ENCODE measurements at regions not wholly inside any gene's neighbourhood (a gene's known extent, or its start where the extent isn't known, plus 50 kb on each side); places are given as distances from the start of the nearest gene placed in this dataset.
"Not testable (repeated sequence)": the region's sequence is repeated elsewhere in the genome, so short reads cannot be mapped to it uniquely, and the experiment has no call there.

DNA sequence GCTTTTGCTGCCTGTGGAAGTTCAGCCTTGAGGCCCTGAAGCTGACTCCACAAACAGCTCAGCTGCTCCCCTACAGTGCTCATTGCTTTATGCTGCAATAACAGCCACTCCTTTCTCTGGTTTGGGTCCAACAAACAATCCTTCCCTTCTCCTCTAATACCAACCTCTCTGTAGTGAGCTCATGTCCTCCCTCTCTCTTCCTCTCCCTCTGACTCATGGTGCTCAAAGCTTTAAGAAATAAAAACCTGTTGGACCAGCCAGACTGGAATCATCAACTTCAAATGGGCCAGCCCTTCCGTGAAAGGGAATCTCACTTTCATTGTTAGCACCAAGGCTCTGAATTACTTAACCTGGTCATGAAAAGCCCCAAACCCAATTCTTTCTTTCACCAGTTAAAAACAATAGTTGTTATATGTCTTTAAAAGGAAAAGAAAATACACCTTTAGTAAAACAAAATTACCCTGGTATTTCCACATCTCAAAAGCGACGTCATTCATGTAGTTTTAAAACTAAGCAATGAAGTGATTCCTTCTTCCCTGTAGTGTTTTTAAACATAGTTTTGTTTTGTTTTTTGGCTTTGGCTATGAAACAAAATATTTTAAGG lies 126.4 kb downstream of the DUSP6 start:
- DNase-seq = peak; percentile 97

DNA sequence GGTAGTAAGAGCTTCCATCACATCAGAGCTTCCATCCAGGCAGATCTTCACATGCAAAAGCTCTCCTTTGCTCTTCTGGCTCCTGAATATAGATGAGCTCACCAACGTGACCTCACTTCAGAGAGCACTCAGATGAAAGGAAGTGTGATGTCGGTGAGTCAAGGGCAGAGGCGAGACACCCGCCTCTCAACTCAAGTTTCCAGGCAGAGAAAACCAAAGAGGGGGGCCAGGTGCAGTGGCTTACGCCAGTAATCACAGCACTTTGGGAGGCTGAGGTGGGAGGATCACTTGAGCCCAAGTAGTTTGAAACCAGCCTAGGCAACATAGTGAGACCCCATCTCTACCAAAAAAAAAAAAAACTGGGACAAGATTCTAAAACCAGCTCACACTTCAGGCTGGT lies 126.9 kb downstream of the DUSP6 start:
- peak; percentile 79 for DNase-seq

DNA sequence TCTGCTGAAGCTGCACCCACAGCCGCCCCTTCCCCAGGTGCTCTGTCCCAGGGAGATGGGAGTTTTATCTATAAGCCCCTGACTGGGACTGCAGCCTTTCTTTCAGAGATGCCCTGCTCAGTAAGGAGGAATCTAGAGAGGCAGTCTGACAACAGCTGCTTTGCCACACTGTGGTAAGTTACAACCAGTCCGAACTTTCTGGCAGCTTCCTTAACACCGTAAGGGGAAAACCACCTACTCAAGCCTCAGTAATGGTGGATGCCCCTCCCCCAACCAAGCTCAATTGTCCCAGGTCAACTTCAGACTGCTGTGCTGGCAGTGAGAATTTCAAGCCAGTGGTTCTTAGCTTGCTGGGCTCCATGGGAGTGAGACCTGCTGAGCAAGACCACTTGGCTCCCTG lies 129.7 kb downstream of the DUSP6 start:
- not testable (repeated sequence) for DNase-seq

DNA sequence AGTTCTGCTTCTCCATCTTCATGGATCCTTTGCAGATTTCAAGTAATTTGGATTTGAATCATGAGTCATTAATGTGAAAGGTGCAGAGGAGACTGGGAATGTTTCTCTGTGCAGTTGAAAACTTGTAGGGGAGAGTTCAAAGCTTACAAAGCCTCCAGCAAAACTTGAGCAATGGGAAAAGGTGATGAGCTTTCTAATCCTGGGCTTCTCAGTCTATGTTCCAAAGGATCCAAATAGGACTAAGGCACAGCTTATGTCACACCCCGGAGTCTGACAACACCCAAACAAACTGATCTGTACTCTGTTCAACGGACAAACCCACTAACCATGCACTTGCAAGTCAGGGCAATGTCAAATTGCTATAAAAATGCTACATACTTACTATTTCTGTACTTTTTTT lies 134.8 kb downstream of the DUSP6 start:
- no peak for DNase-seq

DNA sequence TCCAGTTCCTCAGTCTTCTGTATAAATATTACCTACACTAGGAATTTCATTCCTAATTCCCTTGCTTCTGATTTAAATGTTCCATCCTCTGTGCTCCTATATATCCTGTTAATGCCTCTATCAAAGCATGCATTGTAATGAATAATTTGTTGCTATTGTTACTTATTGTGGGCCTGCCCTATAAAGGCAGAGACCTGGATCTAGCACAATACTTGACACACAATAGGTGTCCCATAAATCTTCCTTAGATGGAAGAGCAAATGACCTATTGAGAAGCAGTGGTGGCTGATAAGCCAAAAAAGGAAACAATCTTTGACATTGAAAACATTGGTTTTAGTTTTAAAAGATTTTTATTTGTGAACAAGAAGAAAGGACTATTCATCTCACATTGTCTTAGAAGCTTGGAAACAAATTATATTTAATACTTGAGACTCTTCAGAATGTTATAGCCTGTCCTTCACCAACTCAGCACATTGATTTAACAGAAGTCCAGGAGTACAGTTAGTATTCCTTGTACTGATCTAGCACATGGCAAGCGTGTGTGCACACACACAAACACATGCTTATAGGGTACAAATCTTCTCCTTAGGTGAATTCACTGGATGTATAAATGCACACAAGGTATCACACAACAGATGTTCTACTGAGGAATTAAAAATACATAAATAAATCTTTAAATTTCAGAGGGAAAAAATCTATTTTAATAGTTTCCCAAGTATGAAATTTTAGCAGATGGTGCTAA lies 135.9 kb downstream of the DUSP6 start:
- DNase-seq = no peak

DNA sequence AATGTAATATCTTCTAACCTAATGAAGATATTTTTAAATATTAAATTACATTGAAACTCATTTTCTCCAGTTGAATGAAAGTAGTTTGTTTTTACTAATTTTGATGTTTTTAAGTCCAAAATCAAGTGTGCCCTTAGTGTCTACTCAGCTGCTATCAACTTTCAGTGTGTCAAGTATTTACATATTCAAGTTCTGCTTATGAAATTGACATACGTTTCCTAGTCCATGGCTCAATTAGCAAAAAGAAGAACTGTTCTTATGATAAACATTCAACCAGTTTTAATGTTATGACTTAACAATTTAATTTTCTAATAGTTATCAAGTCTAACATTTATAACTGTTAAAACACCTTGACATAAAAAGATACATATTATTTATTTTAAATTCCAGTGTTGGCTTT lies 137.1 kb downstream of the DUSP6 start:
- DNase-seq = no peak

DNA sequence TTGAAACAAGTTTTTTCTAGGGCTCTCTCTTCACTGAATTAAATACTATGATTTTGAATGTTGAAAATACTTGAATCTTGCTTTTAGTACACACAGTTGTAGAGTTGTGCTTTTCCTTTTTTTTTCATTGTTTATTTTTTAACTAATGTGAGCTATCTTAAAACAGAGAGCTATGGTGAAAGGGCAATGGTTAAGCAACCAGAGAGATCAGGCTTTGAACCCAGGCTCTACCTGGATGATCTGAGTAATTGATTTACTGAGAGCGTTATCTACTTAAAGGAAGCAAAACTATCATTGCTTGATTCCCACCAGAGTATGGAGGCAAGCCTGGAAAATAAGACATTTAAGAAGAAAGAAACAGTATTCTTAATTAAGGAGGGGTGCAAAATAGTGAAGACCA lies 138.6 kb downstream of the DUSP6 start:
- no peak for DNase-seq

DNA sequence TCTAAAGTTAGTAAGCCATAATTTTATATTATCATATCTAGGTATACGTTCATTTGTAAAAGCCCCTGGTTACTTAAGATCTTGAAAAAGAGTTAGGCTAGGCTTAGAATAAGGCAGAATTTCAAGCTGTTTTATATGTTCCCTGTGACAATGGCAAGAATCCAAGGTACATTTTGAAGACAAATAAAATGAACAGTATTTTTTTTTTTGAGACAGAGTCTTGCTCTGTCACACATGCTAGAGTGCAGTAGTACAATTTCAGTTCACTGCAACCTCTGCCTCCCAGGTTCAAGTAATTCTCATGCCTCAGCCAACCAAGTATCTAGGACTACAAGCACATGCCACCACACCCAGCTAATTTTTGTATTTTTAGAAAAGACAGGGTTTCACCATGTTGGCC lies 139.2 kb downstream of the DUSP6 start:
- DNase-seq = no peak

DNA sequence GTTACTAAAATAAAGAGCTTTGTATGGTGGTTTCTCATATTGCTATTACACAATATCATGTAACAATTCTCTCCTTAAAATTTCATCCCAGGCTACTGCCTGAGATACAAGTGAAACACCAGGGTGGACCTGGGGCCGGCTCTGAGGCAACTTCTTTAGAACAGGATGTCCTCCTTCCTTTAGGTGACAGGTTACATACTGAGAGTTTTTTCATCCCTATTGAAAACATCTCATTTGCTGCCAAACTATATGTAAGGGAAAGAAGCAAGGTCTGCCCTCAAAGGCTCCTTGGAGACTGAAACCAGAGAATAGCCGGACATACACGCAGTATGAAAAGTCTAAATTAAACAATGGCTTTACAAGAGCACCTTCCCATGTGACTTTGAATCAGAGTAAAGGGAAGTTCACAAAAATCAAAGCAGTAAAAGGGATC lies 139.9 kb downstream of the DUSP6 start:
- peak; percentile 19 for DNase-seq

DNA sequence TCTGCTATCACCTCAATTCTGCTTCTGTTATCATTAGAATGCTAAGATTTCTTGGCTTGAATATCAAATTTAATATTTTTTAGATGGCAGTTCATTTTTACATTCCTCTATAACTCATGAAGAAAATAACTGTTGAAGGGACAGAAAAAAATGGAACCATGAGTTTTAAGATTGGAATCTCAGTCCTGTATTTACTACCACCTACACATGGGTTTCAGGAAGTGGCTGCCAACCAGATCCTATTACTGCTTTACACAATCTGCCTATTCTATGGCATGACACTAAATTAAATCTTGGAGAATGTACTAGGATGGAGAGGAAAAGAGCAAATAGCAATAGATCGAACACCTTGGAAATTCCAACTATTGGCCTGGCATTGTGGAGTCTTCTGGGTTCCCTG lies 140.8 kb downstream of the DUSP6 start:
- no peak for DNase-seq

DNA sequence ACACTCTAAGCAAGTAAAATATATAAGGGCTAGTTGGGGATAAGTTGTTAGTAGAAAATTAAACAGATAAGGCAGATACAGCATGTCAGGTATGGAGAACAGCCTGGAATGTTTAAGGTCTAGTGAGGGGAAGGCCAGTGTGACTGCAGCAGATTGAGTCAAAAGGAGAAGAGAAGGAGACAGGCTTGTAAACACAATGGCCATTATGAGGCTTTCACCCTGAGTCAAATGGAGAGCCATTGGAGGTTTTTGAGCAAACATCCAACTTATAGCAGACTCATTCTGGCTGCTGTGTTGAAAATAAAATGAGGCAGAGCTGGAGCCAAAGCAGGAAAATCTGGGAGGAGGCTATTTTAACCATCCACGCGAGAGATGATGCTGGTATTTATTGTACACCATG lies 142.0 kb downstream of the DUSP6 start:
- no peak for DNase-seq

DNA sequence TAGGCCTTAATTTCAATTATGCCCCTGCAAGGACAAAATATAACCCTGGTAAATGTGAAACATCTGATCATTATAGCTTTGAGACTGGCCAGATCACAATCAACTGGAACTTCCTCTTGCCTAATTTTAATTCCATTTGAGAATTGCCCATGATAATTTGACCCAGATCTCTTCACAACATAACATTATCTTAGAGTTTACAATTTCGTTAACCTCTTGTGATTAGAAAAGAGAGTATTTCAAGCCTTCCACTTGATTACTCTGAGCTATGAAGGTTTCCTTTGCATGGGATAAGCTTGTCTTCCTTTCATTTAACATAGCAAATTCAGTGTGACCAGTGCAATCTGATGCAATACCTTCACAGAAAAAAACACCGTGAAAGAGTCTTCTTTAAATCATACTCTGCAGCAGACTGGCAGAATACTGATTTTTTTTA lies 143.6 kb downstream of the DUSP6 start:
- DNase-seq = no peak

DNA sequence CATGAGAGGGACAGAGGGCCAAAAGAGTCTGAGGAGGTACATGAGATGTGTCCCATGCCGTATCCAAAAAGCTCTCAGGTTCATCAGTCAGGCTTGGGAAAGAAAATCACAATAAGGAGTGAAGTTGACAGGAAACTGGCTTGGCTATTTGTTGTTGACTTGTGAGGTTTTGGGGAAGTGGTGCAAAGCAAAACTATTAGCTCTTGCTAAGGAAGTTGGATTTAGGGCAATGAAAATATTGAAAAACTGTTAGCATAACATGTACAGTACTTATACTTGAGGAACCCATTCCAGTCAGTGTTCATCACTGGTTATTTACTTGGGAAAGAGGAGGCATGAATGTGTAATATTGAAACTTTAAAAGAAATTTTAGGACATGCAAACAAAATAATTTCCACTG lies 145.9 kb downstream of the DUSP6 start:
- DNase-seq = no peak

DNA sequence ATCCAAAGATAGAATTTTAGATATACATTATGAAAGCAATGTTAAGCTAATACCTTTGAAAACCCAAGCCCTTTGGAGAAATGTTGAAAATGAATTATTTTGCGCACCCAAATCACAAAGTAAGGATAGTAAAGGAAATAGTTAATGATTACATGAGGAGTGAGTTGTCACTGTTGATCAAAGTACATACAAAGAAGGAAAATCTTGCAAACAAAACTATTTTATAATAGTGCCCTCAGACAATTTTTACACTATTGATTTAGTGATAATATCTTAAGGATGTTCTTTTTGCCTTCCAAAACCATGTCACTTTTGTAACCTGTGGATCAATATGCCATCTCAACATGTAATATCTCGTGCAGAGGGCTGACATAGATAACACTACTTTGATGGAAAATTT lies 146.8 kb downstream of the DUSP6 start:
- no peak for DNase-seq

DNA sequence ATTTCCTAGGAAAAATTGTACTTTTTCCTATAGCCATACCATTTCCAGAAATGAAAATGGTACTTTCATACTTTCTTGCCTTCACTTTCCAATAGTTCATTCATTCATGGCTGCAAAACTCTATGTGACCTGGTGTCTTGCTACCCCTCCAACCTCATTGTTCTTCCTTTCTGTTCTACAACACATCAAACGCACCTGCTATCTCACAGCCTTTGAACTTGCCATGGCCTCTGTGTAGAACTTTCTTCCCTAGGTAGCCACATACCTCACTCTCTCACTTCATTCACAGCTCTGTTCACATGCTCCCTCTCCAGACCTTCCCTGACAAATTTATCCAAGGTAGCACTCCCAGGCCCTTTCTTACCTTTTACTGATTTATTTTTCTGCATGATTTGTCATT lies 149.2 kb downstream of the DUSP6 start:
- no peak for DNase-seq

DNA sequence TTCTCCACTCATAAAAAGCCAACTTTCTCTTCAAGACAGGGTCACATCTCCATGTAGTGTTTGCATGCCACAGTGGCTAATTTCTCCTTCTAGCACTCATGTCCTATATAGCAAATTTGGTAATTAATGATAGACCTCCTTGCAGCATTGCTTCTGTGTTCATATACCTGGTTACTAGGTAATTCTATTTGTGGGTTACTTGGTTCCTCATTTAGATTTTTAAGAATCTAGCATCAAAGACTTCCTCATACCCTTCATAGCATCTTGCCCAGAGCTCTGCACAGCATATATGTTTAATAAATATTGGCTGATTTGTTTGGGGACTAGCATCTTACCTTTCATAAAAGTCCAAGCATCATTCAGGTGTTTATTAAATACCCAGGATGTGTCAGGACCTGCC lies 152.1 kb downstream of the DUSP6 start:
- DNase-seq = no peak

DNA sequence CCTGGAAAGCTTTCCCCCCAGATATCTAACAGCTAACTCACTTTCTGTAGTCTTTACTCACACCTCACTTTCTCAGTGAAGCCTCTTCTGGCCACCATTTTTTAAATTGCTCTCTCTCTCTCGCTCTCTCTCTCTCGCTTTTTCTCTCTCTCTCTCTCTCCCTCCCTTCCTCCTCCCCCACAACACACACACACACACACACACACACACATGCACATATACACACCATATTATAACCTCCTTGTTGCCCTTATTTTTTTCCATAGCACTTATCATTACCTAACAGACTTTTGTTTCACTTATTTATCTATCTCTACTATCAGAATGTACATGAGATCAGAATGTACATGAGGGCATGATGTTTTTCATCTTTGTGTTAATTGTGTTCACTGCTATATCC lies 156.8 kb downstream of the DUSP6 start:
- DNase-seq = no peak

DNA sequence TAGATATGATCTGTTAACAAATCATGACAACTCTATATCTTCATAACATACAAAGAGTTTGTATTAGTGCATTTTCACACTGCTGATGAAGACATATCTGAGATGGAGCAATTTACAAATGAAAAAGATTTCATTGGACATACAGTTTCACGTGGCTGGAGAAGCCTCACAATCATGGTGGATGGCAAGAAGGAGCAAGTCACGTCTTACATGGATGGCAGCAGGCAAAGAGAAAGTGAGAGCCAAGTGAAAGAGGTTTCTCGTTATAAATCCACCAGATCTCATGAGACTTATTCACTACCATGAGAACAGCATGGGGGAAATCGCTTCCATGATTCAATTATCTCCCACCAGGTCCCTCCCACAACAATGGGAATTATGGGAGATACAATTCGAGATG lies 157.6 kb downstream of the DUSP6 start:
- no peak for DNase-seq

DNA sequence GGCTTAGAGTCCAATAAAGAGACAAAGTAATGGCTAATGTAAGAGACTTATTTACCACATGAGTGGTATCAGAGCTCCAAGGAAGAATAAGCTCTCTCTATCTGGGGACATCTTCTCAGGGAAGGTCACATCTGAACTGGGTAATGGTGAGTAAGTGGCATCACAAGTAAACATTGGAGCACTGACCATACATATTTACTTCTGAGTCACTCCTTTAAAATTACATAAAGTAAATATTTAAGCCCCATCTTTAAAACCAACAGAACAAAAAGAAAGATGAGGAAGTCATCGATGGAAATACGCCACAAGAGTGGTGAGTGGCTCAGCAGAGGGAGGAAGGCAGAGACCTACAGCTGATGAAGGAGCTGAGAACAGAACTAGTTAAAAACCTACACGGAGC lies 159.9 kb downstream of the DUSP6 start:
- no peak for DNase-seq

DNA sequence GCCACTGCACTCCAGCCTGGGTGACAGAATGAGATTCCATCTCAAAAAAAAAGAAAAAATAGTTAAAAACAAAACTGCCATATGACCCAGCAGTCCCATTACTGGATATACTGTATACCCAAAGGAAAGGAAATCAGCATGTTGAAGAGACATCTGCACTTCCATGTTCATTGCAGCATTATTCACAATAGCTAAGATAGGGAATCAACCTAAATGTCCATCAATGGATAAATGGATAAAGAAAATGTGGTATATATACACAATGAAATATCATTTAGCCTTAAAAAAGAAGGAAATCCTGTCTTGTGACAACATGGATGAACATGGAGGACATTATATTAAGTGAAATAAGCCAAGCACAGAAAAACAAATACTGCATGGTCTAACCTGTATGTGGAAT lies 160.7 kb downstream of the DUSP6 start:
- not testable (repeated sequence) for DNase-seq

DNA sequence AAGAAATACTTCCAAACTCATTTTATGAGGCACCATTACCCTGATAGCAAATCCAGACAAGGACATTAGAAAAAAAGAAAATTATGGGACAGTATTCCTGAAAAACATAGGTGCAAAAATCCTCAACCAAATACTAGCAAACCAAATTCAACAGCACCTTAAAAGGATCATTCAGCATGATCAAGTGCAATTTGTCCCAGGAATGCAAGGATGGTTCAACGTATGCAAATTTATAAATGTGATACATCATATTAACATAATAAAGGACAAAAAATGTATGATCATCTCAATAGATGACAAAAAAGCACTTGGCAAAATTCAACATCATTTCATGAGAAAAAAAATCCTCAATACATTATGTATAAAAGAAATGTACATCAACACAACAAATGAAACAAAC lies 162.9 kb downstream of the DUSP6 start:
- DNase-seq = no peak

DNA sequence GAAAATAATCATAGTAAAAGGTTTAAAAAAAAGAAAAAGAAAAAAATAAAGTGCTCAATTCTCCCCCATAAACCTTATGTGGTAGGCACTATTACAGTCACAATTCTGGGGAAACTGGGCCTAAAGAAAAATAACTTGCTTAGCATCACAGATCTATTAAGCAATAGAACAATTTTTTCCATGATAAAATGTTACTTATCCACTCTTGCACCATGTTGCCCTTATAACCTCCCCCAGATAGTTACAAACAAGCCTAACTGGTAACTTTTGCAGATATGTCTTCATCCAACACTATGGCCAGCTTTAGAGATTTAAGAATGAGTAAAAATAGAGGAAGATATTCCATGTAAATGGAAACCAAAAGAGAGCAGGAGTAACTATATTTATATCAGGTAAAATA lies 164.8 kb downstream of the DUSP6 start:
- DNase-seq = no peak

DNA sequence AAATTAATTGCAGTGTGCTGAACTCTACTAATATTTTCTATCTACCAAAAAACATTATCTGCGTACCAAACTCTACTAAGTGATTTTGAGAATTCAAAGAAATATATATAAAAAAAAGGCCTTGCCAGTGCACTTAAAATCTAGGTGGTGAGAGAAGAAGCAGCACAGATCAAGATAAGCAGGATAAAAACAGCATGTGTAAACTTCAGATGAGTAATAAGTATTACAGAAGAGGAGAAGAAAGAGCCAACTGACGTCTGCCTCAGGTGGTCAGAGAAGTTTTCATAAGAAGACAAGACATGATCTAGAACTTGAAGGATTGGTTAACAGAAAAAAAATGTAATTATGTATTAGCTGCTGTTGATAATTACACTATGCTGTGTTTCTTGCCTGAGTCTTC lies 166.4 kb downstream of the DUSP6 start:
- no peak for DNase-seq

DNA sequence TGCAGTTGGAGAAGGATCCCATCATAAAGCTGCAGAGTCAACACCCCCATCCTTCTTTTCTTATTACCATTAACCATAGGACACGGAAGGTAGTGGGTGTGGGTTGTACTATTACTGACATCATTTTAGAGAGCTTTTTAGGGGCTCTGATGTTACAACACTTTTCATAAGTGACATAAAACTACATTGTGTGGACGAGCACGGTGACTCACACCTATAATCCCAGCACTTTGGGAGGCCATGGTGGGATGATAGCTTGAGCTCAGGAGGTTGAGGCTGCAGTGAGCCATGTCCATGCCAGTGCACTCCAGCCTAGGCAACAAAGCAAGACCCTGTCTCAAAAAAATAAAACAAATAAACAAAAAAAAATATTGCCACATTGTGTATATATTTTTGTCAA lies 167.1 kb downstream of the DUSP6 start:
- no peak for DNase-seq

DNA sequence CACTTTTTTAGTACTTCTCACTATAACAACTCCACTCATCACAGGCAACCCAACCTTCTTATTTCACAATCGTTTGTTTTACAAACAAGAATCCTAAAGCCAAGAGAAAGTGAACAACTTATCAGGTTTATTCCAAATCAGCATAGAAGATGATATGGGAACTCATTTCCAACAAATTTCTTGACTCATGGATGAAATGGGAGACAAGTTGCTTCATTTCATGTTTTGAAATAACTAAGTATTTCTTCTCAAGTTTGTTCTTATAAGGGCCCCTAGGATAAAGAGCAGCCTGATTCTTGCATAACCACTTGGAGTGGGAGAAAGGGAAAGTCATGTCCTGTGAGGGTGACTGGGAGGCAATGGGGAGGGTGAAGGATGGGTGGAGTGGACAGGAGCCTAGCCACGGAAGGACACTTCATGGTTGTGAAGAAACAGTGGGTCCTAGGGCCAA lies 168.3 kb downstream of the DUSP6 start:
- no peak for DNase-seq
